Activated CD4-positive, alpha-beta memory T cell treated with anti-CD3 and anti-CD28 coated beads for 36 hours (primary cell): ENCODE measurements at regions not wholly inside any gene's neighbourhood (a gene's known extent, or its start where the extent isn't known, plus 50 kb on each side); places are given as distances from the start of the nearest gene placed in this dataset.

Experiments
- CTCF ChIA-PET: fragments of 350-600 bp; sonication (Branson Sonifier 250); formaldehyde crosslinking; loops from one replicate; lab custom pipeline; 2021; ENCODE audit warnings: antibody characterized with exemption, inconsistent platforms; lab: Charles Lee
- POLR2A ChIA-PET: fragments of 350-600 bp; sonication (Branson Sonifier 250); formaldehyde crosslinking; loops from one replicate; lab custom pipeline; 2021; ENCODE audit warnings: antibody characterized with exemption; lab: Charles Lee
- DNase-seq: peaks from one replicate; pipeline ENCODE4 v3.0.0-alpha.2; 2020
- H3K27ac Mint-ChIP-seq: one replicate; pipeline ENCODE4 v1.8.0; 2021; ENCODE audit warnings: mixed read lengths
- H3K27me3 Mint-ChIP-seq: one replicate; pipeline ENCODE4 v1.8.0; 2021; ENCODE audit warnings: mixed read lengths
- H3K36me3 Mint-ChIP-seq: one replicate; pipeline ENCODE4 v1.8.0; 2021; ENCODE audit warnings: mixed read lengths
- H3K4me1 Mint-ChIP-seq: one replicate; pipeline ENCODE4 v1.8.0; 2021; ENCODE audit warnings: low read depth, mixed read lengths
- H3K4me3 Mint-ChIP-seq: one replicate; pipeline ENCODE4 v1.8.0; 2021; ENCODE audit warnings: mild to moderate bottlenecking, mixed read lengths
- H3K9me3 Mint-ChIP-seq: one replicate; pipeline ENCODE4 v1.8.0; 2021; ENCODE audit warnings: mixed read lengths
- intact Hi-C: fragments of 100-400 bp; cut with micrococcal nuclease; formaldehyde crosslinking; loops from one replicate; pipeline ENCODE4 v1.15.1; 2023

- CTCF ChIA-PET = no interaction called here
Observed at GRCh38 chr22:47672526-47672925, 910.1 kb downstream of the TBC1D22A start.

GRCh38 chr22:47665151-47665550, 902.7 kb downstream of the TBC1D22A start:
- POLR2A ChIA-PET = no interaction called here
- peaks cover 17% of the 10 kb centered on the region for H3K9me3 Mint-ChIP-seq
- H3K4me3 Mint-ChIP-seq = no peak overlapping the region
- H3K4me1 Mint-ChIP-seq = no peaks in the 10 kb centered on the region
- CTCF ChIA-PET = no interaction called here
- no peak for DNase-seq
- intact Hi-C loops = no loop called here
- H3K27ac Mint-ChIP-seq = no peak overlapping the region
- H3K27me3 Mint-ChIP-seq = peaks cover 2% of the 10 kb centered on the region
- H3K36me3 Mint-ChIP-seq = no peaks in the 10 kb centered on the region

More at GRCh38 chr22:47672526-47672925, 910.1 kb downstream of the TBC1D22A start:
- POLR2A ChIA-PET = no interaction called here
- Mint-ChIP-seq H3K36me3 (no peaks in the 10 kb centered on the region), H3K4me3 (no peak overlapping the region), H3K27ac (no peak overlapping the region), H3K27me3 (peaks cover 2% of the 10 kb centered on the region), H3K9me3 (peaks cover 8% of the 10 kb centered on the region), H3K4me1 (no peaks in the 10 kb centered on the region)
- no peak for DNase-seq
- intact Hi-C loops = no loop called here

- intact Hi-C loops = no loop called here
- no peak overlapping the region for H3K27ac Mint-ChIP-seq
- ChIA-PET CTCF (interaction anchor here (0.6 kb wide), 1 partner anchor 590 kb away, joined by 4 read pairs; no protein-coding TSS in a partner anchor), POLR2A (no interaction called here)
- peaks cover 9% of the 10 kb centered on the region for H3K9me3 Mint-ChIP-seq
- peaks cover 2% of the 10 kb centered on the region for H3K27me3 Mint-ChIP-seq
- no peak overlapping the region for H3K4me3 Mint-ChIP-seq
- no peaks in the 10 kb centered on the region for H3K4me1 Mint-ChIP-seq
- H3K36me3 Mint-ChIP-seq = no peaks in the 10 kb centered on the region
- DNase-seq = no peak
Observed at GRCh38 chr22:47663615-47664605, 901.5 kb downstream of the TBC1D22A start.

GRCh38 chr22:47659467-47660223, 897.2 kb downstream of the TBC1D22A start:
- no peaks in the 10 kb centered on the region for H3K4me1 Mint-ChIP-seq

GRCh38 chr22:47658182-47658581, 895.7 kb downstream of the TBC1D22A start:
- H3K4me1 Mint-ChIP-seq = no peaks in the 10 kb centered on the region
- no peak overlapping the region for H3K4me3 Mint-ChIP-seq
- no peaks in the 10 kb centered on the region for H3K36me3 Mint-ChIP-seq
- intact Hi-C loops = no loop called here
- no peak for DNase-seq
- H3K27ac Mint-ChIP-seq = no peak overlapping the region
- ChIA-PET CTCF (no interaction called here), POLR2A (no interaction called here)
- H3K27me3 Mint-ChIP-seq = no peaks in the 10 kb centered on the region
- peaks cover 1% of the 10 kb centered on the region for H3K9me3 Mint-ChIP-seq

More at GRCh38 chr22:47659467-47660223, 897.2 kb downstream of the TBC1D22A start:
- Mint-ChIP-seq H3K27me3 (no peaks in the 10 kb centered on the region), H3K27ac (no peak overlapping the region), H3K36me3 (no peaks in the 10 kb centered on the region), H3K4me3 (no peak overlapping the region), H3K9me3 (peaks cover 9% of the 10 kb centered on the region)
- ChIA-PET CTCF (no interaction called here), POLR2A (no interaction called here)
- intact Hi-C loops = no loop called here
- DNase-seq = no peak

- Mint-ChIP-seq H3K27me3 (no peaks in the 10 kb centered on the region), H3K9me3 (no peaks in the 10 kb centered on the region), H3K4me3 (no peak overlapping the region), H3K27ac (no peak overlapping the region), H3K4me1 (no peaks in the 10 kb centered on the region), H3K36me3 (no peaks in the 10 kb centered on the region)
- intact Hi-C loops = no loop called here
- ChIA-PET CTCF (no interaction called here), POLR2A (no interaction called here)
- no peak for DNase-seq
Observed at GRCh38 chr22:47657224-47657623, 894.8 kb downstream of the TBC1D22A start.

GRCh38 chr22:47656806-47657205, 894.4 kb downstream of the TBC1D22A start:
- POLR2A ChIA-PET = no interaction called here
- Mint-ChIP-seq H3K4me3 (no peak overlapping the region), H3K9me3 (no peaks in the 10 kb centered on the region), H3K36me3 (no peaks in the 10 kb centered on the region), H3K27me3 (no peaks in the 10 kb centered on the region), H3K27ac (no peak overlapping the region), H3K4me1 (no peaks in the 10 kb centered on the region)
- intact Hi-C loops = no loop called here
- DNase-seq = no peak
- CTCF ChIA-PET = no interaction called here

- Mint-ChIP-seq H3K27ac (no peak overlapping the region), H3K4me1 (no peaks in the 10 kb centered on the region), H3K4me3 (no peak overlapping the region), H3K36me3 (no peaks in the 10 kb centered on the region), H3K27me3 (no peaks in the 10 kb centered on the region), H3K9me3 (no peaks in the 10 kb centered on the region)
- ChIA-PET POLR2A (no interaction called here), CTCF (no interaction called here)
- no peak for DNase-seq
- intact Hi-C loops = no loop called here
Observed at GRCh38 chr22:47655930-47656329, 893.5 kb downstream of the TBC1D22A start.

GRCh38 chr22:47654922-47655491, 892.6 kb downstream of the TBC1D22A start:
- H3K4me3 Mint-ChIP-seq = no peak overlapping the region
- no peaks in the 10 kb centered on the region for H3K9me3 Mint-ChIP-seq
- ChIA-PET POLR2A (no interaction called here), CTCF (no interaction called here)
- no peaks in the 10 kb centered on the region for H3K4me1 Mint-ChIP-seq
- intact Hi-C loops = no loop called here
- H3K36me3 Mint-ChIP-seq = no peaks in the 10 kb centered on the region
- no peak overlapping the region for H3K27ac Mint-ChIP-seq
- no peak for DNase-seq
- no peaks in the 10 kb centered on the region for H3K27me3 Mint-ChIP-seq

GRCh38 chr22:47653921-47654320, 891.5 kb downstream of the TBC1D22A start:
- ChIA-PET POLR2A (no interaction called here), CTCF (no interaction called here)
- Mint-ChIP-seq H3K27ac (no peak overlapping the region), H3K27me3 (no peaks in the 10 kb centered on the region), H3K4me1 (no peaks in the 10 kb centered on the region), H3K9me3 (no peaks in the 10 kb centered on the region), H3K4me3 (no peak overlapping the region), H3K36me3 (no peaks in the 10 kb centered on the region)
- no peak for DNase-seq
- intact Hi-C loops = no loop called here

- no peak for DNase-seq
- H3K27me3 Mint-ChIP-seq = no peaks in the 10 kb centered on the region
- no peak overlapping the region for H3K27ac Mint-ChIP-seq
- no peaks in the 10 kb centered on the region for H3K9me3 Mint-ChIP-seq
- H3K4me3 Mint-ChIP-seq = no peak overlapping the region
- intact Hi-C loops = no loop called here
- ChIA-PET POLR2A (no interaction called here), CTCF (no interaction called here)
- H3K36me3 Mint-ChIP-seq = no peaks in the 10 kb centered on the region
- H3K4me1 Mint-ChIP-seq = no peaks in the 10 kb centered on the region
Observed at GRCh38 chr22:47651216-47651987, 889.0 kb downstream of the TBC1D22A start.

- Mint-ChIP-seq H3K27me3 (no peaks in the 10 kb centered on the region), H3K4me3 (no peak overlapping the region), H3K9me3 (peaks cover 5% of the 10 kb centered on the region), H3K36me3 (no peaks in the 10 kb centered on the region), H3K27ac (no peak overlapping the region), H3K4me1 (no peaks in the 10 kb centered on the region)
- DNase-seq = no peak
- intact Hi-C loops = no loop called here
- ChIA-PET CTCF (no interaction called here), POLR2A (no interaction called here)
Observed at GRCh38 chr22:47647720-47648119, 885.3 kb downstream of the TBC1D22A start.
